GM21737 (cell line): ENCODE measurements at regions not wholly inside any gene's neighbourhood (a gene's known extent, or its start where the extent isn't known, plus 50 kb on each side); places are given as distances from the start of the nearest gene placed in this dataset.

Source experiments
- ATAC-seq: cut with Tn5 transposase; IDR thresholded peaks from one replicate; pipeline ENCODE4 v1.9.1; 2021; ENCODE audit warnings: mild to moderate bottlenecking, moderate library complexity; ENCODE audit not compliant: unreplicated experiment

DNA sequence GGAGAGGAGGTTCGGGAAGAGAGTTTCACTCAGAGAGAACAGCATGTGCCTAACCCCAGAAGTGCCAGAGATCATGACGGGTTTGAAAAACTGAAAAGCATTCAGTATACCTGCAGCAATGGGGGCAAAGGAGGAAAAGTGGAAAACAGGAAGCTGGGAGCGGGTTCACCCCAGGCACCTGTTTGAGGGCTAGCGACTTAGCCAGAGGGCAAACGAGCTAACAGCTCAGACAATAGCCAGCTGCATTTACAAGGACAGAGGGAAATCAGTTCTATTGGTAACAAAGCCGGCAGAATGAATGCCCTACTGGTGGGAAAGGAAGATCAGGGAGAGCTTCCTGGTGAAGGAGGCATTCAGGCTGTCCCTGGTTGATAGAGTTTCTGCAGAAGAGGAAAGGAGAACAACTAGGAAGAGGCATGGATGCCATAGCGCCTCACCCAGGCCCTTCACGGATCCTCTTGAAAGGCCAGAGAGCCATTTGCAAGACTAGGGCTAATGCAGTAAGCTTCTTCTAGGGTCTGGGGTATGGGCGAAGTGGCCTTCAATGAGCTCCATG is 141.7 kb upstream of the ADRA1B start:
- ATAC-seq = no peak

GRCh38 chr5:159775890-159776289 is 140.4 kb upstream of the ADRA1B start:
- ATAC-seq = no peak

DNA sequence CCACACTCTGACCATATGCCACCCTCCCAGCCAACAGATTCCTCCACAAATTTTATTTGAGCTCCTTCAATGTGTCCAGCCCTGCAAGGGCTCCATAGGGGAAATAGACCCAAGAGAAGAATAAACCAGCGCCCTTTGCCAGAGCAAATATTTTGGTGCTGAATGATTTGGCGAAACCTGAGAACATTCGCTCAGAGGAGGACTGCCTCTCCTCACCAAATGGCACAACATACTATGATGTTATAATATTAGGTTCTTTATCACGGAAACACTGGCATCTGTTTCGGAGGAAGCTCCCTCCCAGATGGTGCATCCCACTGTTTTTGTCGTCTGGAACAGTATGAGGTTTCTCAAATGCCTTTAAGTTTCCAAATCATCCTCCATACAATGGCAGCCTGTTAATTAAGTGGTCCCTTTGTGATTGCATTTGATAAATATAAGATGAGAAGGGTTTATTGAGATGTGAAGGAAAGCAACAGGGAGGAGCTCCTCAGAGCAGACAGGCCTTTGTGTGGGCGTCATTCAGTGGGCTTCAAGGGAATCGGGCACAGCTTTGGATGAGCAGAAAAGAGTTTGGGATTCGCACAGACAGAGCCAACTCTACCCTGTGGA is 139.1 kb upstream of the ADRA1B start:
- no peak for ATAC-seq

DNA sequence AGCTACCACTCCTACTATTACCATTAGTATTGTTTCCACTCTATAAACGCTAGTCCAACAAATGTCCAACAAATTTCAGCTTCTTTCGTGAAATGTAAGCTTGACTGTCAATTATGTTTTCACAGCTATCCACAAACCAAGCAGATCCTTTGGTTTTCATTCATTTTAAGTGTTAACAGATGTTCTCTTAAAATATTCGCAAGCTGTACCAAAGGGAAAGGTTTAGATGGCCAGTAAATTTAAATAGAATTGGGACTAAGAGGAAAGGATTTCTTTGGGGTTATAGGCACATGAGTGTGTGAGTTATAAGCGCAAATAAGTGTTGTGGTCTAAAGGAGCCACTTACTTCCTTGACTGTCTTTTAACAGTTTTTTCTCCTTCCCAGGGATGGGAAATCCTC is 136.8 kb upstream of the ADRA1B start:
- no peak for ATAC-seq

GRCh38 chr5:159780246-159780645 is 136.0 kb upstream of the ADRA1B start:
- ATAC-seq = no peak

DNA sequence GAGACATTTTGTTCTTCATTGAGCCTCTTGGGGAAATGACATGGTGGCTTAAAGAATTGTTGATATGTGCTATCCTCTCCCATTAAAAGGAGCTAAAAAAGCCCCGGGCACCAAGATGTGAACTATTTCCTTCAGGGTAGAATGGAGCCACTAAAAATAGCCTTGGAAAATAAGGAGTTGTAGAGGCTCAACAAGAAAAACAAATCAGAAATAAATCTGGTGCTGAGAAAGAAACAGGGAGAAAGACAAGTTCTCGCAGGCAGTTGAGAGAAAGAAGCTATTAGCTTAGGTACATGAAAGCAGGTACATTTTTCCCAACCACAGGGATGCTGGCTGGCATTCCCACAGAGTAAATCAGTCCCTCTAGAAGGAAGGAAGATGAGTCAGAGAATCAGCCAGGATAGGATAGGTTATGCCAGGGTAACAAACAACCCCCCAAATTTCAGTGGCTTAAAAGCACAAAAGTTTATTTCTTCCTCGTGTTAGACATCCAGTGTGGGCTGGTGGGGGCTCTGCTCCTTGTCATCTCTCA is 134.6 kb upstream of the ADRA1B start:
- ATAC-seq = no peak

DNA sequence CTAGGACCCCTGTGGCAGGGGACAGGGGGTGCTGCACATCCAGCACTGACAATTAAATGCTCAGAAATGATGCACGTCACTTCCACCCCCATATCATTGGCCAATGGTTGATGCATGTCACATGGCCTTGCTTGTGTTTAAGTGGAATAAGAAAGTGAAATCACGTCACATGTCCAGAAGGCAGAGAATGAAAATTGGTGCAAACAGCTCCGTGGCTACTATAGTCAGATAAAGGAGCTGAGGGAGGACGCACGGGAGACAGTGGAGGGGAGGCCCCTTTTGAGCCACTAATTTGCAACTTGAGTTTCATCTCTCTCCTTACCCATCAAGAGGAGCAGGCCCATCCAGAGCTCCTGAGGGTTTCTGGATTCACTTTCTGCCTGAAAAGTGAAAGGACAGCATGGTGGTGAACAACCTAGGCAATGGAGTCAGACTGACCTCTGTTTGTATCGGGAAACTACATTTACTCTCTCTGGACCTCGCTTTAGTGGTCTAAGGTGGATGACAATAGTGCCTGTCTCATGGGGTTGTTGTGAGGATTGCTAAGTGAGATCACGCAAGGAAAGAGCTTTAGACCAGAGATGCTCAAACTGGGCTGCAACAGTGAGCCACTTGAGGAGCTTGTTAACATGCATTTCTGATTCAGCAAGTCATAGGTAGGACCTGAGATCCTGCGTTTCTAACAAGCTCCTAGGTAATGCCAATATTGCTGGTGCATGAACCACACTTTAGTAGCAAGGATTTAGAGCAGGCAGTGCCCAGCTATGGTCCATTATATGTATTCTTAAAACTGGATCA is 133.9 kb upstream of the ADRA1B start:
- ATAC-seq = no peak

DNA sequence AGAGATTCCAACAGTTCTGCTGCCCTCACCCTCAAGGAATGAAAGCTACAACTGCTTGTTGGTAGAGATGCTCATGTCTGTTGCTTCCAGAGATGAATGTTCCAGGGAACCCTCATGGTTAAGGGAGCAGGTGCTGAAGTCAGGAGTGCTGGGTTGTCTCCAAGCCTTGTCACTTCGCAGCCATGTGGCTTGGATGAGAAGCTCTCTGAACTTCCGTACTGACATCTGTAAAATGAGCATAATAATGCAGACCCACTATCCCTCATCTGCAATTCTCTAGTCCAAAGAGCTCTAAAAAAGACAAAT is 133.3 kb upstream of the ADRA1B start:
- ATAC-seq = no peak

- no peak for ATAC-seq
These were observed 132.5 kb upstream of the ADRA1B start for GRCh38 chr5:159783726-159784247.

DNA sequence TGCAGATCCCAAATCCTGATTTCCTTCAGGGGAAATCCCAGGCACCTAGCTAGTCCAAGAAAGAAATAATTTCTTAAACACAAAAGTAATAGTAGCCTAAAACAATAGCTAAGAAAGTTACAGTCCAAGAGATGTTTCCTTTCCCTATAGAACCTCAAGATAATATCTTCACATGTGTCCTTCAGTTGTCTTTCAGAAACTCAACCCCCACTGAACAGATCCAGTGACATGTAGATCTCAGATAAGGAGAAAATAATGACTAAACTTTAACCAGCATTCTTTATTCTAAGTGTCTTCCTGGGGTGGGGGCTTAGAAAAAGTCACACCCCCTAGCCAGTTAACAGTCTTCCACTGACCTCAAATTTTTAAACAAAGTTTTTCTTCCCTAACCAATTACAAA is 131.3 kb upstream of the ADRA1B start:
- no peak for ATAC-seq

- ATAC-seq = no peak
These were observed 130.6 kb upstream of the ADRA1B start for GRCh38 chr5:159785656-159786055.

GRCh38 chr5:159786201-159786600 is 130.1 kb upstream of the ADRA1B start:
- ATAC-seq = no peak

GRCh38 chr5:159786901-159787691 is 129.2 kb upstream of the ADRA1B start:
- no peak for ATAC-seq

GRCh38 chr5:159787837-159788236 is 128.4 kb upstream of the ADRA1B start:
- no peak for ATAC-seq

DNA sequence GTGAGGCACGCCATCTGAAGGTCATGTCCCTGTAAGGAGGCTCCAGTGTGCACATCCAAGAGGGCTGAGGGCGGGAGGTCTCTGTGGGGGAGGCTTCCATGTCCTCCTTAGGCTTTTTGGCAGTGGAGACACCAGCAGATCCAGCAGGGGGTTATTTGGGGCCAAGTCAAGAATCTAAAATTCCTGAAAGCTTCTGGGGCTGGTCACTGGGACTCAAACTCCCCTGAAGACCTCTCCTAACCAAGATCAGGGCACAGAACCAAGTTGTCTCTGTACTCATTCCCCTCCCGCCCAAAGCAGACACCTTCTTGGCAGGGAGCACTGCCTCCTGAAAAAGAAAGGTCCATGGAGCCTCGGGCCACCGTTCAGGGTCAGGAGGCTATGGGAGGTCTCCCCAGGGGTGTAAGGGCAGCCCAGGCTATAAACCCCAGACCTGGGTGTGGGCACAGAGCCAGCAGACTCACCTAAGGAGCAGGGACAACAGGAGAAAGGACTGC is 127.4 kb upstream of the ADRA1B start:
- no peak for ATAC-seq

GRCh38 chr5:159792180-159792579 is 124.1 kb upstream of the ADRA1B start:
- ATAC-seq = no peak

DNA sequence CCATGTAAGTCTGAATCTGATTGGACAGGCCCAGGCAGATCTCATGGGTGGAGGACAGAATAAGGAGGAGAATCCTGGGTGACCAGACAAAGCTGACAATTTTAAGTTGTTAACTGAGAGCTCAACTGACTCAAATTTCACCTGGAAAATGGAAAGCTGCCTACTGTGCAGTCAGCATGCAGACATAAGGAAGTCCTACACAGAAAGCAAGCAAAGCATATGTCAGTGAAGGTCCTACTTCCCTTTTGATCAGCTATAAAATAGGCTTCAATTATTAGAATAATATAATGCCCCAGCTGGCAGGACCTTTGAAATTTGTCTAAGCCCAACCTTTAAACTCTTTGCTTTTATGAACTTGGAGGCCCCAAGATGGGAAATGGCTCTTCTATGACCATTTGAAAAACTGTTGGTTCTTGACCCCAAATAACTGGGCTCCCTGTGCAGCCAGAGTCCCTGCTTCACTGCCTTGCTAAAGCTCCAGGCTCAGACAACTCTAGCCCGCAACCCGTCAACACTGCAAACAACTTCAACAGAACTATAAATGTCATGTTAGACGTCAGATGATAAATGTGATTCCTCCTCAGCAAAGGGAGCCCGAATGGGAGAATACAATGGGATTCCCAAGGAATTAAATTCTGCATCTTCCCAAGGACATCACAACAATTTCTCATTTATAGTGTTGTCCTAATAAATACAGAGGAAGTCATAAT is 118.9 kb upstream of the ADRA1B start:
- no peak for ATAC-seq

DNA sequence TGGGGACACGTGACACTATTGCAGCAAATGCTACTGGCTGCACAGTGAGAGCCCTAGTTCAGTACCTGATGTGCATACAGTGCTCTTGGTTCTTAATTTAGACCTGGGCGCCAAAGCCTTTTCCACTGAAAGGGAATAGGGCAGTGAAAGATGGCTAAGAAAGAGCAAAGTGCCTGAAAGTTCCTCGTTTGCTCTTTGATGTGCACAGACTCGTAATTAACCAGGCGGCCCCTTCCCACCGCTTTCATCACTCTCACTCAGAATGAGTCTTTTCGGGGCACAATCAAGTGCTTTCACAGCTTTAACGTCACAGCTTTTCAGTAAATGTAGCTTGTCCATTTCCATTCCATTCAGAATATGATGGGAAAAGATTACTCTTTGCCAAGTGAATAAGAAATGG is 116.6 kb upstream of the ADRA1B start:
- ATAC-seq = no peak

- ATAC-seq = no peak
These were observed 116.0 kb upstream of the ADRA1B start for GRCh38 chr5:159800131-159800840.

GRCh38 chr5:159801303-159801702 is 115.0 kb upstream of the ADRA1B start:
- ATAC-seq = no peak
